ENCODE measurements at regions not wholly inside any gene's neighbourhood (a gene's known extent, or its start where the extent isn't known, plus 50 kb on each side); places are given as distances from the start of the nearest gene placed in this dataset.

DNA sequence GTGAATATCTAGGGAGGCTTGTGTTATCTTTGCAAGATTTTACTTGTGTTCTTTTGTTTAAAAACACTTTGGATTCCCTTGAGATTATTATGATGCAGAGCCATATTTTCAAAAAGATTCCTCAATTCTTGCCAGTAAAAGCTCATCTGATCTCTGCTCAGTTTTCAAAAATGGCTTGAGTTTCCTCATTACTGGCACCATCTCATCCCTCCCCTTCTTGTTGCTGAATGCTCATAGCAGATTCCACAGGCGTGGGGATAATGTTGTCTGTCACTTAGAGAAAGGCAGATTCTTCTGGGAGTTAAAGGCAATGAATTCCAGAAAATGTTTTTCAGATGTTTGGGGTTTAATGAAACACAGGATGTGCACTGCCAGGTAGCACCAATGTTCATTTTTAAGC is 170.4 kb upstream of the TANK start:
- no peak overlapping the region for H3K27ac ChIP-seq
- TF ChIP-seq ZFX (IDR thresholded peaks at IDR 0.05): no peak
- TF ChIP-seq, protein P1, sequence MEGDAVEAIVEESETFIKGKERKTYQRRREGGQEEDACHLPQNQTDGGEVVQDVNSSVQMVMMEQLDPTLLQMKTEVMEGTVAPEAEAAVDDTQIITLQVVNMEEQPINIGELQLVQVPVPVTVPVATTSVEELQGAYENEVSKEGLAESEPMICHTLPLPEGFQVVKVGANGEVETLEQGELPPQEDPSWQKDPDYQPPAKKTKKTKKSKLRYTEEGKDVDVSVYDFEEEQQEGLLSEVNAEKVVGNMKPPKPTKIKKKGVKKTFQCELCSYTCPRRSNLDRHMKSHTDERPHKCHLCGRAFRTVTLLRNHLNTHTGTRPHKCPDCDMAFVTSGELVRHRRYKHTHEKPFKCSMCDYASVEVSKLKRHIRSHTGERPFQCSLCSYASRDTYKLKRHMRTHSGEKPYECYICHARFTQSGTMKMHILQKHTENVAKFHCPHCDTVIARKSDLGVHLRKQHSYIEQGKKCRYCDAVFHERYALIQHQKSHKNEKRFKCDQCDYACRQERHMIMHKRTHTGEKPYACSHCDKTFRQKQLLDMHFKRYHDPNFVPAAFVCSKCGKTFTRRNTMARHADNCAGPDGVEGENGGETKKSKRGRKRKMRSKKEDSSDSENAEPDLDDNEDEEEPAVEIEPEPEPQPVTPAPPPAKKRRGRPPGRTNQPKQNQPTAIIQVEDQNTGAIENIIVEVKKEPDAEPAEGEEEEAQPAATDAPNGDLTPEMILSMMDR (conservative IDR thresholded peaks at IDR 0.05): no peak

DNA sequence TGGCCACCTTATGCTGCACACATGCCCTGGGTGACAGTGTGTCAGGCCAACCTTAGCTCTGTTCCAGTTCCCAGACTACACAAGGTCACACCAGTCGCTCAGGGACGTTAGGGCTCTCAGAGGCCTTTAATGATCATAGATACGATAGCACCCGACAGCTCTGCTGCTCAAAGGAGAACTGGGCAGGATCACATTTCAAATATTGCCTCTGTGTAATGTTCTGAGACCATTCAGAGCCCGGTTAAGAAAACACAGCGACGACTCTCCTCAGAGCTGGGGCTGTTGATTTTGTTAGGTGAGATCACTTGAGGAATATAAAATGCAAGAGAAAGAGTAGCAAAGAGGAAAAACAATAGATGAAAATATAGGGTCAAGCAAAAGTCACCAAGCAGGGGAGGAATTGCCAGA is 166.6 kb upstream of the TANK start:
- H3K27ac ChIP-seq: no peak overlapping the region
- TF ChIP-seq, protein P1 (conservative IDR thresholded peaks at IDR 0.05): no peak
- no peak for TF ChIP-seq ZFX (IDR thresholded peaks at IDR 0.05)

DNA sequence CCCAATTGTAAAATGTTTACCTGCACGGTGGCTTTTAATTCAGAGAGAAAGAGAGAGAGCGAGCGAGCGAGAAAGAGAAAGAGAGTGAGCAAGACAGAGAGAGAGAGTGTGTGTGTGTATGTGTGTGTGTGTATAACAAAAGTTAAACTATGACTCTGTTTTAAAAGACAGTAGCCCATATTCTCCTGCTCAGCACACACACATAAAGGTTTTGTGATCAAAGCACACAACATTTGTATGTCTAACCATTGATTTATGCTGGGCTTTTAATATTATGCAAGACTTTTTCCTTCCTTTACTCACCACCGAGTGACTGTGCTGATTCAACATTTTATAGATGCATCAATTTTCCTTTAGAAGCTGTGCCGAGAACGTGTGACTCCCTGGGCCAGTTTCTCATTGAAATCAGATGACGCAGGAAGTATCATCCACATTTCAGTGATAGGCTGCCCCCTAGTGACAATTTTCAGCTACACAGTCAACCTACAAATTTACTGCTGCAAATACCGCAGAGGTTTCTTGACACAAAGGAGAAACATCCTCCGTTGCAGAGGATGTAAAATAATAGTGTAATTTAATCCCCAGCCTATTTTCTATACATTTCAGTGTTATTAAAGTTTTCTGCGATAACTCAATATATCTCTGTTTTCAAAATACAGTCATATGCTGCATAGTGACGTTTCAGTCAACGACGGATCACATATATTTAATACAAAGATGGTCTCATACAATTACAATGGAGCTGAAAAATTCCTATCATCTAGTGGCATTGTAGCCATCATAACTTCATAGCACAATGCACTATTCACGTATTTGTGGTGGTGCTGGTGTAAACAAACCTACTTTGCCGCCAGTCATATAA is 165.9 kb upstream of the TANK start:
- no peak overlapping the region for H3K27ac ChIP-seq

DNA sequence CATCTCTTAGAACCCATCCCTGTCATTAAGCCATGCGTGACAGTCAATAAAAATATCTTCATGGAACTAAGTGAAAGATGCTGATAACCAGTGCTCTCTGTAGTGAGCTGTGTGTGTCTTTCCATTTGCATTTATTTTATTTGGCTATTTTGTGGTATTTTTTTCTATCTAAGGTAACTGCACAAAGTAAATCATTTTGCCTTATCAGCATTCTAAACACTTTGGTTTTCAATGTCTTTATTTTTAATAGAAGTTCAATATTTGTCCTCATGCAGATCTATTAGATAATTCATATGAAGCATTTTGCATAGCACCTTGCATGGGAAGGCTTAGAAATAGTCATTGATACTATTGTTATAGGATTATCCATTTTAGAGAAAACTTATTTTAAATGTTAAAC is 163.6 kb upstream of the TANK start:
- TF ChIP-seq, protein P1 (conservative IDR thresholded peaks at IDR 0.05): no peak
- TF ChIP-seq ZFX (IDR thresholded peaks at IDR 0.05): no peak
- no peak overlapping the region for H3K27ac ChIP-seq

More for the DNA sequence above, 165.9 kb upstream of the TANK start:
- TF ChIP-seq ZFX (IDR thresholded peaks at IDR 0.05): no peak
- TF ChIP-seq, protein P1 (conservative IDR thresholded peaks at IDR 0.05): peak; percentile 84

DNA sequence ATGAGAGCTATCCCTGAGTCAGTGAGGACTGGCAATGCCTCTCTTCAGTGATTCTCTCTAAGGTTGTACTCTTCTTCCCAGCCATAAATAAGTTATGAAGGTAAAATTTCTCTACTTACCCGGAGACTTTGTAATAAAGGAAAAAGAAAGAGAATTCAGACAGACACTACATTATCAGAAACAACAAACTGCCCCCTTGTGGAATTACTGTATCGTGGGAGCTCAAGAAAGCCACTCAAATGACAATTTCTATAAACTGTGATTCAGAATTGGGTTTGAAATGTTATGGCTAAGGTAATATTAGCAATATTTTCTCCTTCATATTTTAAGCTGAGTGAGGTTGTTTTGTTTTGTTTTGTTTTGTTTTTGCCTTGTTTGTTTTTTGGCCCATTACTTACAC is 155.8 kb upstream of the TANK start:
- TF ChIP-seq, protein P1 (conservative IDR thresholded peaks at IDR 0.05): peak; percentile 49
- no peak for TF ChIP-seq ZFX (IDR thresholded peaks at IDR 0.05)
- no peak overlapping the region for H3K27ac ChIP-seq

DNA sequence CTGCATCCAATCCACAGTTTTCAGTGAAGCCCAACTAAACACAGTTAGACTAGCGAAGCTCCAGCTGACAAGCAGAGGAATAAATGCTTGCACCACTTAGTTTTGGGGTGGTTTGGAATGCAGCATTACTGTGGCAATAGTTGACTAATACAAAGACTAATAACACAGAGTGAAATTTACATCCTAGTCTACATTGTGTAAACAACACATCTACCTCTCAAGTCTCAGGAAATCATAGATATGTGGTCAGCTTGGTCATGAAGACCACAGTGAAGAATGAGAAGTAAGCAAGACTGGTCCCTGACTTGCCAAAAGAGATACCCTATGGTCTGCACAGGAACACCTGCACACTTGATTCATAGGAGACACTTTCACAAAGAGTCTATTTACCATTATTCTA is 155.1 kb upstream of the TANK start:
- TF ChIP-seq ZFX (IDR thresholded peaks at IDR 0.05): no peak
- TF ChIP-seq, protein P1 (conservative IDR thresholded peaks at IDR 0.05): no peak
- H3K27ac ChIP-seq: no peak overlapping the region

DNA sequence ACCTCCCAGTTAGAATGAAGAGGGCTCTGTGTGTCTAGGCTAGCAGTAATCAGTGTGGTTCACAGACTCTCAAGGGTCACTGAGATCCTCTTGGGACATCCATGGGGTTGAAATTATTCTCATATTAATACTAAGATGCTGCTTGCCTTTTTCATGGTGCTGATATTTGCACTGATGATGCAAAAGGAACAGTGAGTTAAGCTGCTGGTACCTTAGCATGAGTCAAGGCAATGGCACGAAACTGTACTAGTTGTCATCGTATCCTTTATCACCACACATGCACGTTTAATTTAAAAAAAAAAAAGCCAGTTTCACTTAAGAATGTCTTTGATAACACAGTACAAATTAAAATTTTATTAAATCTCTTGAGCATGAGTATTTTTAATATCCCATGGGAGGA is 151.9 kb upstream of the TANK start:
- TF ChIP-seq, protein P1 (conservative IDR thresholded peaks at IDR 0.05): no peak
- TF ChIP-seq ZFX (IDR thresholded peaks at IDR 0.05): no peak
- no peak overlapping the region for H3K27ac ChIP-seq

All from C4-2B (cell line).